ENCODE measurements at regions not wholly inside any gene's neighbourhood (a gene's known extent, or its start where the extent isn't known, plus 50 kb on each side); places are given as distances from the start of the nearest gene placed in this dataset.

DNA sequence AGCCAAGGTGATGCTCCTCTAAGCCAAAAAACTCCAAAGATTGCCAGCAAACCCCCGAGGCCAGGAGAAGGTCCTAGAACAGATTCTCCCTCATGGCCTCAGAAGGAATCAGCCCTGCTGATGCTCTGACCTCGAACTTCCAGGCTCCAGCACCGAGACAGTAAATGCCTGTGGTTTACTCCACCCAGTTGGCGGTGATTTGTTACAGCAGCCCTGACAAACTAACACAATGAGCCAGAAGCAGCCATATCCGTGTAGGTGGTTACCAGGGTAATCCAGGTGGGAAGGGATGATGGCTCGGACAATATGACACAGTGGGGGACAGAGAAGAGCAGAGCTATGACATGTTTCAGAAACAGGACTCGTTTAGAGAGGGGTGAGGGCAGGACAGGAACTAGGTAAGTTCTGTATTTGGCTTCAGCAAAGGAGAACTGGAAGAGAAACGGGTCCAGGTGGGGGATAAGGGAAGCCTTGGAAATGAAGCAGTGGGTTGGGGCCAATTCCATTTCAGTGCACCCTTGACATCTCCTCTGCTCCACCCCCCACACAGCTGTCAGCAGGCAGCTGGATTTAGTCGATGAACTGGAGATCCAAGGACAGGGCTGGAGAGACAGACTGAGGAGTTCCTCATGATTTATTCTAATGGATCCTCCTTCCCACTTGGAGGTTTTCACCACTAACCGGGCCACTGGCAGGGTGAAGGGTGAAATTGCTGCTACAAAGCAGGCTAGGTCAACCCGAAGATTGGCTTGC, 179.7 kb upstream of the SH3BP4 start:
- TF ChIP-seq, protein P1, sequence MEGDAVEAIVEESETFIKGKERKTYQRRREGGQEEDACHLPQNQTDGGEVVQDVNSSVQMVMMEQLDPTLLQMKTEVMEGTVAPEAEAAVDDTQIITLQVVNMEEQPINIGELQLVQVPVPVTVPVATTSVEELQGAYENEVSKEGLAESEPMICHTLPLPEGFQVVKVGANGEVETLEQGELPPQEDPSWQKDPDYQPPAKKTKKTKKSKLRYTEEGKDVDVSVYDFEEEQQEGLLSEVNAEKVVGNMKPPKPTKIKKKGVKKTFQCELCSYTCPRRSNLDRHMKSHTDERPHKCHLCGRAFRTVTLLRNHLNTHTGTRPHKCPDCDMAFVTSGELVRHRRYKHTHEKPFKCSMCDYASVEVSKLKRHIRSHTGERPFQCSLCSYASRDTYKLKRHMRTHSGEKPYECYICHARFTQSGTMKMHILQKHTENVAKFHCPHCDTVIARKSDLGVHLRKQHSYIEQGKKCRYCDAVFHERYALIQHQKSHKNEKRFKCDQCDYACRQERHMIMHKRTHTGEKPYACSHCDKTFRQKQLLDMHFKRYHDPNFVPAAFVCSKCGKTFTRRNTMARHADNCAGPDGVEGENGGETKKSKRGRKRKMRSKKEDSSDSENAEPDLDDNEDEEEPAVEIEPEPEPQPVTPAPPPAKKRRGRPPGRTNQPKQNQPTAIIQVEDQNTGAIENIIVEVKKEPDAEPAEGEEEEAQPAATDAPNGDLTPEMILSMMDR (IDR thresholded peaks at IDR 0.05 in 4 of 5, conservative IDR thresholded peaks at IDR 0.05 in 1 of 5), result no peak
- no peak for TF ChIP-seq POLR2A (IDR thresholded peaks at IDR 0.05)
